ENCODE measurements at regions not wholly inside any gene's neighbourhood (a gene's known extent, or its start where the extent isn't known, plus 50 kb on each side); places are given as distances from the start of the nearest gene placed in this dataset.
"Not testable (repeated sequence)": the region's sequence is repeated elsewhere in the genome, so short reads cannot be mapped to it uniquely, and the experiment has no call there.

- no peak for TF ChIP-seq CTCF (IDR thresholded peaks at IDR 0.05; ENCODE audit: borderline replicate concordance, insufficient read depth, low read depth, low read length)
- no peak overlapping the region for H3K4me3 ChIP-seq (ENCODE audit: low read depth, low read length)
Measured at GRCh38 chr14:37888234-37888633, 292.8 kb downstream of the TTC6 start.

- no peak for TF ChIP-seq CTCF (IDR thresholded peaks at IDR 0.05; ENCODE audit: borderline replicate concordance, insufficient read depth, low read depth, low read length)
- H3K4me3 ChIP-seq (ENCODE audit: low read depth, low read length), result no peak overlapping the region
Measured at GRCh38 chr14:37889087-37889486, 293.7 kb downstream of the TTC6 start.

- H3K4me3 ChIP-seq (ENCODE audit: low read depth, low read length), result no peak overlapping the region
Measured at GRCh38 chr14:37890095-37890494, 294.7 kb downstream of the TTC6 start.

GRCh38 chr14:37891500-37891899 lies 296.1 kb downstream of the TTC6 start:
- not testable (repeated sequence) for H3K4me3 ChIP-seq (ENCODE audit: low read depth, low read length)

More at GRCh38 chr14:37890095-37890494, 294.7 kb downstream of the TTC6 start:
- no peak for TF ChIP-seq CTCF (IDR thresholded peaks at IDR 0.05; ENCODE audit: borderline replicate concordance, insufficient read depth, low read depth, low read length)

GRCh38 chr14:37894463-37894862 lies 299.0 kb downstream of the TTC6 start:
- TF ChIP-seq CTCF (IDR thresholded peaks at IDR 0.05; ENCODE audit: borderline replicate concordance, insufficient read depth, low read depth, low read length), result no peak
- no peak overlapping the region for H3K4me3 ChIP-seq (ENCODE audit: low read depth, low read length)

- H3K4me3 ChIP-seq (ENCODE audit: low read depth, low read length), result no peak overlapping the region
Measured at GRCh38 chr14:37899365-37899764, 303.9 kb downstream of the TTC6 start.

GRCh38 chr14:37900561-37900960 lies 305.1 kb downstream of the TTC6 start:
- TF ChIP-seq CTCF (IDR thresholded peaks at IDR 0.05; ENCODE audit: borderline replicate concordance, insufficient read depth, low read depth, low read length), result no peak
- H3K4me3 ChIP-seq (ENCODE audit: low read depth, low read length), result no peak overlapping the region

More at GRCh38 chr14:37899365-37899764, 303.9 kb downstream of the TTC6 start:
- TF ChIP-seq CTCF (IDR thresholded peaks at IDR 0.05; ENCODE audit: borderline replicate concordance, insufficient read depth, low read depth, low read length), result no peak

GRCh38 chr14:37901978-37902377 lies 305.7 kb upstream of the SSTR1 start:
- no peak for TF ChIP-seq CTCF (IDR thresholded peaks at IDR 0.05; ENCODE audit: borderline replicate concordance, insufficient read depth, low read depth, low read length)
- H3K4me3 ChIP-seq (ENCODE audit: low read depth, low read length), result no peak overlapping the region

Data from GM12875 (cell line).